ENCODE measurements at regions not wholly inside any gene's neighbourhood (a gene's known extent, or its start where the extent isn't known, plus 50 kb on each side); places are given as distances from the start of the nearest gene placed in this dataset.
"Not testable (repeated sequence)": the region's sequence is repeated elsewhere in the genome, so short reads cannot be mapped to it uniquely, and the experiment has no call there.

DNA sequence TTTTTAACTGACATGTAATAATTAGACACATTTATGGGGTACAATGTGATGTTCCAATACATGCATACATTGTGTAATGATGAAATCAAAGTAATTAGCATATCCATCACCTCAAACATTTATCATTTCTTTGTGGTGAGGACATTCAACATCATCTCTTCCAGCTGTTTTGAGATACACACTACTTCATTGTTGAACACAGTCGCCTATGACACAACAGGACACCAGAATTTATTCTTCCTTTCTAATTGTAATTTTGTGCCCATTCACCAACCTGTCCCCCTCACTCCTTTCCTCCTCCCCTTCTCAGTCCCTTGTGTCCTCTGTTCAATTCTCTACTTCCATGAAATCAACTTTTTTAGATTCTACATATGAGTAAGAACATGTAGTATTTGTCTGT lies 113.4 kb upstream of the CBLB start:
- no peak for DNase-seq
- Mint-ChIP-seq H3K4me1 (ENCODE audit: low read depth, unreplicated experiment) (no peaks in the 10 kb centered on the region), H3K27ac (ENCODE audit: unreplicated experiment) (no peak overlapping the region), H3K4me3 (ENCODE audit: unreplicated experiment) (no peak overlapping the region), H3K36me3 (ENCODE audit: unreplicated experiment) (no peaks in the 10 kb centered on the region), H3K9me3 (ENCODE audit: unreplicated experiment) (no peaks in the 10 kb centered on the region), H3K27me3 (ENCODE audit: unreplicated experiment) (no peaks in the 10 kb centered on the region)
- TF ChIP-seq CTCF (IDR thresholded peaks at IDR 0.05; ENCODE audit: partially characterized antibody, unreplicated experiment), result no peak

GRCh38 chr3:105984837-105985236 lies 116.0 kb upstream of the CBLB start:
- TF ChIP-seq CTCF (IDR thresholded peaks at IDR 0.05; ENCODE audit: partially characterized antibody, unreplicated experiment), result no peak
- Mint-ChIP-seq H3K27me3 (ENCODE audit: unreplicated experiment) (no peaks in the 10 kb centered on the region), H3K36me3 (ENCODE audit: unreplicated experiment) (no peaks in the 10 kb centered on the region), H3K4me1 (ENCODE audit: low read depth, unreplicated experiment) (no peaks in the 10 kb centered on the region), H3K4me3 (ENCODE audit: unreplicated experiment) (no peak overlapping the region), H3K9me3 (ENCODE audit: unreplicated experiment) (no peaks in the 10 kb centered on the region), H3K27ac (ENCODE audit: unreplicated experiment) (no peak overlapping the region)
- DNase-seq, result no peak

GRCh38 chr3:105986343-105986742 lies 117.5 kb upstream of the CBLB start:
- not testable (repeated sequence) for H3K27me3 Mint-ChIP-seq (ENCODE audit: unreplicated experiment); H3K27ac Mint-ChIP-seq (ENCODE audit: unreplicated experiment); H3K4me1 Mint-ChIP-seq (ENCODE audit: low read depth, unreplicated experiment); H3K36me3 Mint-ChIP-seq (ENCODE audit: unreplicated experiment); DNase-seq; H3K9me3 Mint-ChIP-seq (ENCODE audit: unreplicated experiment); H3K4me3 Mint-ChIP-seq (ENCODE audit: unreplicated experiment)

GRCh38 chr3:105987809-105988208 lies 119.0 kb upstream of the CBLB start:
- H3K9me3 Mint-ChIP-seq (ENCODE audit: unreplicated experiment), result no peaks in the 10 kb centered on the region
- no peaks in the 10 kb centered on the region for H3K4me1 Mint-ChIP-seq (ENCODE audit: low read depth, unreplicated experiment)
- no peak overlapping the region for H3K4me3 Mint-ChIP-seq (ENCODE audit: unreplicated experiment)
- H3K27me3 Mint-ChIP-seq (ENCODE audit: unreplicated experiment), result peaks cover 2% of the 10 kb centered on the region
- no peak for TF ChIP-seq CTCF (IDR thresholded peaks at IDR 0.05; ENCODE audit: partially characterized antibody, unreplicated experiment)
- no peaks in the 10 kb centered on the region for H3K36me3 Mint-ChIP-seq (ENCODE audit: unreplicated experiment)
- no peak overlapping the region for H3K27ac Mint-ChIP-seq (ENCODE audit: unreplicated experiment)
- no peak for DNase-seq

DNA sequence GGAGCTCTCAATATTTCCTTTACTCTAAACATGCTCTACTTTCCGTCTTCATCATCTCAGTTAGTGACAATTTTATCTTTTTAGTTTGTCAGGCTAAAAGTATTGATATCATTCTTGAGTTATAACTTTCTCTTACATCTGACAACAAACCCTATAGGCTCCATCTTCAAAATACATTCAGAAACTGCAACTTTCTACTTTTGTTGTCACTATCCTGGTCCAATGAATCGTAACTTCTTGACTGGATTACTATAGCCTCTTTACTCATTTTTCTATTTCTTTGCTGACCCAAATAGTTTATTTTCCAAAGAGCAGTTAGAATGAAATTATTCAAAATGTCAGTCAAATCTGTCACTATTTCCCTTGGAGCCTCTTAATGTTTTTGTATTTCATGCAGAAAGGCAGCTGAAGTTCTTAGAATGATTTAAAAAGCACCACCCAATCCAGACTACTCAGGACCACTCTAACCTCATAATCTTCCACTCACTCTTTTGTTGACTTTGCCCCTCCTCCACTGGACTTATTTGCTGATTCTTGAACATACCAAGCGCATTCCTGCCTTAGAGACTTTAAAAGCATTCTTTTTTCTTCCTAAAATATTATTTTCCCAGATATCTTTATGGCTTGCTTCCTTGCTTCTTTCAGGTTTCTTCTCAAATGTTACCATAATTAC lies 119.9 kb upstream of the CBLB start:
- TF ChIP-seq CTCF (IDR thresholded peaks at IDR 0.05; ENCODE audit: partially characterized antibody, unreplicated experiment), result no peak
- no peak overlapping the region for H3K27ac Mint-ChIP-seq (ENCODE audit: unreplicated experiment)
- no peaks in the 10 kb centered on the region for H3K36me3 Mint-ChIP-seq (ENCODE audit: unreplicated experiment)
- no peaks in the 10 kb centered on the region for H3K9me3 Mint-ChIP-seq (ENCODE audit: unreplicated experiment)
- no peak overlapping the region for H3K4me3 Mint-ChIP-seq (ENCODE audit: unreplicated experiment)
- DNase-seq, result no peak
- H3K27me3 Mint-ChIP-seq (ENCODE audit: unreplicated experiment), result peaks cover 2% of the 10 kb centered on the region
- no peaks in the 10 kb centered on the region for H3K4me1 Mint-ChIP-seq (ENCODE audit: low read depth, unreplicated experiment)

All from glutamatergic neuron (in vitro differentiated cells).